ENCODE measurements at regions not wholly inside any gene's neighbourhood (a gene's known extent, or its start where the extent isn't known, plus 50 kb on each side); places are given as distances from the start of the nearest gene placed in this dataset.

DNA sequence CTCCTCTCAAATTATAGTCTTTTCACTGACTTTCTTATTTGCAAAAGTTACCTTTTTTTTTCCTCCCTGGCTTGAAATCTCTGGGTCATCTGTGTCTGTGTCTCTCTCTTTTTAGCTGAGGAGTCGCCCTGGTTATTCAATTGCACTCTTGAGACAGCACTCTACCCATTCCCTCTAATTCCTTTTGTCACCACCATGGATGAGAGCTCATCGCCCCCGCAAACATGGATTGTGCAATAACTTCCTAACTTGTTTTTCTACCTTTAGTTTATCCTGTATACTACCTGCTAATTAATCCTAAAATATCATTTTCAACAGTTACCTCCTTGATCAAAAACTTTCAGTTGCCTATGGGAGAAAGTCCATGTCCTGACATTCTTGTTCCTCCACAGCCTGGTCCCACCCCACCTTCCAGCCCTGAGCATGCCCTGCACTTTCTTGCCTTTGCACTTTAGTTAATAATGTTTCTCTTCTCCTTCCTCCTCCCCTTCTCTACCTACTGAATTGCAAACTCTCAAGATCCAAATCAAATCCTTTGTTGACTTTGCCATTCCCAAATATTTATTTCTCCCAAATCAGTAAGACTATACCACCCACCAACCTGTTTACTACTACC, 110.4 kb upstream of the MAGI3 start:
- no peak overlapping the region for H3K4me3 ChIP-seq (ENCODE audit: low read depth, low read length)
- ChIA-PET CTCF (no interaction called here), POLR2A (interaction anchor here (0.5 kb wide), 1 partner anchor 512 kb away, joined by 3 read pairs; no protein-coding TSS in a partner anchor)
- no peak for DNase-seq (ENCODE audit: low read depth, low spot score)
- TF ChIP-seq, protein P1, sequence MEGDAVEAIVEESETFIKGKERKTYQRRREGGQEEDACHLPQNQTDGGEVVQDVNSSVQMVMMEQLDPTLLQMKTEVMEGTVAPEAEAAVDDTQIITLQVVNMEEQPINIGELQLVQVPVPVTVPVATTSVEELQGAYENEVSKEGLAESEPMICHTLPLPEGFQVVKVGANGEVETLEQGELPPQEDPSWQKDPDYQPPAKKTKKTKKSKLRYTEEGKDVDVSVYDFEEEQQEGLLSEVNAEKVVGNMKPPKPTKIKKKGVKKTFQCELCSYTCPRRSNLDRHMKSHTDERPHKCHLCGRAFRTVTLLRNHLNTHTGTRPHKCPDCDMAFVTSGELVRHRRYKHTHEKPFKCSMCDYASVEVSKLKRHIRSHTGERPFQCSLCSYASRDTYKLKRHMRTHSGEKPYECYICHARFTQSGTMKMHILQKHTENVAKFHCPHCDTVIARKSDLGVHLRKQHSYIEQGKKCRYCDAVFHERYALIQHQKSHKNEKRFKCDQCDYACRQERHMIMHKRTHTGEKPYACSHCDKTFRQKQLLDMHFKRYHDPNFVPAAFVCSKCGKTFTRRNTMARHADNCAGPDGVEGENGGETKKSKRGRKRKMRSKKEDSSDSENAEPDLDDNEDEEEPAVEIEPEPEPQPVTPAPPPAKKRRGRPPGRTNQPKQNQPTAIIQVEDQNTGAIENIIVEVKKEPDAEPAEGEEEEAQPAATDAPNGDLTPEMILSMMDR (IDR thresholded peaks at IDR 0.05; ENCODE audit: insufficient read depth, low read length, missing control alignments): no peak

DNA sequence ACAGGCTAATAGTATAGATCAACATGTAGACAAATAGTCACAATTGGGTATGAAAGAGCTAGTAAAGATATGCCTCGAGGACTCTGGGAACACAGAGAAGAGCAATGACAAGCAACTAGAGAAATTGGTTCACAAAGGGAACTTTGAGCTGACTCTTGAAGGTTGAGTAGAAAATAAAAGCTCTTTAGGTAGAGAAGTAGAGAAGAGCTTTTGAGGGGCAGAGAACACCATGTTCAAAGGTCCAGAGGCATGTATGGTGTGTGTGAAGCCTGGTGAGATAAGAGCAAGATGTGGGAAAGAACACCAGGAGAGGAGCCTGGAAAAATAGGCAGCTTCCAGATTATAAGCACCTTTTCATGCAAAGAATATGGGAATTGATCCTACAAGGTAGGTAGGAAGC, 109.7 kb upstream of the MAGI3 start:
- CTCF ChIA-PET: no interaction called here
- TF ChIP-seq, protein P1 (IDR thresholded peaks at IDR 0.05; ENCODE audit: insufficient read depth, low read length, missing control alignments): no peak
- no peak for DNase-seq (ENCODE audit: low read depth, low spot score)
- POLR2A ChIA-PET: no interaction called here
- H3K4me3 ChIP-seq (ENCODE audit: low read depth, low read length): no peak overlapping the region

DNA sequence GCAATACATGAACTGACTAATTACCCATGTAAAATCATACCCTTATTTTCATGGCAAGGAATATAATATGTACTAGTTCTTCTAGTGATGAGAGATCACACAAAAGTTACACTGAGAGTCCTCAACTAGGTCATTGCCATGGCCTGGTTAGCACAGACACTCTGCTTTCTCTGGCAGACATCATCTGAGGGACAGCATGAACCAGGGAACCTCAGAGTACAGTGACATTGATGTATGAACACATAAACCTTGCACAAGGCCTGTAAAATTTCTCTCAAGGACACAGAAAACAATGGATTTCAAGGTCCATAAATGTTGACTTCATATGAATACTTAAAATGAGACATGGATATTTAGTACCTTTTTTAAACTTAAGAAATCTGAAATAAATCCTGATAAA, 108.8 kb upstream of the MAGI3 start:
- TF ChIP-seq, protein P1 (IDR thresholded peaks at IDR 0.05; ENCODE audit: insufficient read depth, low read length, missing control alignments): no peak
- CTCF ChIA-PET: no interaction called here
- H3K4me3 ChIP-seq (ENCODE audit: low read depth, low read length): no peak overlapping the region
- no peak for DNase-seq (ENCODE audit: low read depth, low spot score)
- POLR2A ChIA-PET: no interaction called here

DNA sequence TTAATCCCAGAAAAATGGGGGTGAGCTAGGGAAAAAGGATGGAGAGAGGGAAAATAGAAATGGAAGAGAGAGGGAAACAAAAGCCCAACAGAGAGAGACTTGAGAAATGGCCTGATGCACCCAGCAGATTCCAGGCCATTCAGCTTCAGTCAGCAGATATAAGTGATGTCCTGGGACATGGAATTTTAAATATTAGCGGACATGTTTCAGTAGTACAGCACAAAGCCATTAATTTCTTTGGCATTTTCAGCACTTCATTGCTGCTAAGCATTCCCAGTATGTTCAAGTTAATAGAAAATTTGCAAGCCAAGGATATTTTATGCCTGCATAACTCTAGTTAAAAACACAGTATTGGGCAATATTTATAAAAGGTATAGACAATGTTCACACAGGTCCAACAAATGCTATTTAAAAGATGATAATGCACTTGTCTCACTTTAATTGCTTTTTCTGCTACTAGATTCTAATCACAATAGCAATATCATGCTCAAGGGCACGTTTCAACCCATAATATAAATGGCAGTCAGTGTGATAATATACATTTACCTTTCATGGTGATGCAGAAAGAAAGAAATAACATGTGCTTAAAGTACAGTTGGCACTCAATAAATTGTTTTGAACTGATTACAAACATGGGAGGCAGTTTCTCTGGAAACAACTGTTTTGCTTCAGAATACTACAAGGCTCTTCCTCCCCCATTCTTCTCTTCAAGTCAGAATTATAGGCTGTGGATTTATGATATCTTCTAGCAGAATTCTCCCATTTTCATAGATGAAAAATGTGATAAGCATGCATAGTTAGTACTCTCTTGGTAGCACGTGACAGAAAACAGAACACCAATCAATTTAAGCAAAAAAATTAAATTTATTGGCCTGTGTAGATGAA, 108.1 kb upstream of the MAGI3 start:
- TF ChIP-seq, protein P1 (IDR thresholded peaks at IDR 0.05; ENCODE audit: insufficient read depth, low read length, missing control alignments): no peak
- no peak overlapping the region for H3K4me3 ChIP-seq (ENCODE audit: low read depth, low read length)
- POLR2A ChIA-PET: no interaction called here
- CTCF ChIA-PET: no interaction called here
- no peak for DNase-seq (ENCODE audit: low read depth, low spot score)

DNA sequence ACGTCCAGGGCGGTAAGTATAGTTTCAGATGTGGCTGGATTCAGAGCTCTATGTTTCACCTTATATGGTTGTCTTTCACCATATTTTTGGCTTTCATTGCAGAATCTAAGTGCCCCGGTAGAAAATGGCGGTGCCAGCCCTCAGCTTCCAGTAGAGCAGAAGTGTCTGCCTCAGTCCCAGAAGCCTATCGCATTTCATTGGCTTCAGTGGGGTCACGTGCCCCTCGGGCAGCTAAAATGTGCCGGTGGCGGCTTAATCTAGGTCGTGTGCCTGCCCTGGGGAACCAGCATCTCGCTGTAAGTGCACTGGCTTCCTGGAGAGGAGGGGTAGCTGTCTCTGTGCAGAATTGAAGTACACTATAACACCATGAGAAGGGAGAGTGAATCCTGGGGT, 107.4 kb upstream of the MAGI3 start:
- no peak overlapping the region for H3K4me3 ChIP-seq (ENCODE audit: low read depth, low read length)
- TF ChIP-seq, protein P1 (IDR thresholded peaks at IDR 0.05; ENCODE audit: insufficient read depth, low read length, missing control alignments): no peak
- ChIA-PET POLR2A (no interaction called here), CTCF (no interaction called here)
- DNase-seq (ENCODE audit: low read depth, low spot score): no peak

DNA sequence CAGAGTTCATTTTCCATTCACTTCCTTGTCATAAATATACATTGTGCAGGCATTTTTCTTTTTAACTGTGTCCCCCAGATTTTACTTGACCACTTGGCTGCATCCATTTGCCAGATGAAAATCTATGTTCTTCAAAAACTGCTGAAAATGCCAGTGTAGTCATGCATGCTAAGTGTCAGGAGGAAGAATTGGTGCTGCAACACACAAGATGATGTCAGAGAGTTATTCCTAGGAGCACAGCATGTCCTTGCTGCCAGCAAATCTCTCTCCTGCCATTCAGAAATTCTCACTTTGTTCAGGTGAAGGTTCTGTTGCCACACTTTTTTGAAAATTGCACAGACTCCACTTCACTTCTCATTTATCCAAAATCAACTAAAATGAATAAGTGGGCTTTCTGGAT, 106.4 kb upstream of the MAGI3 start:
- ChIA-PET POLR2A (no interaction called here), CTCF (no interaction called here)
- TF ChIP-seq, protein P1 (IDR thresholded peaks at IDR 0.05; ENCODE audit: insufficient read depth, low read length, missing control alignments): no peak

More for the DNA sequence above, 106.4 kb upstream of the MAGI3 start:
- DNase-seq (ENCODE audit: low read depth, low spot score): no peak
- H3K4me3 ChIP-seq (ENCODE audit: low read depth, low read length): no peak overlapping the region

Data from AG04449 (cell line).